Choroid plexus epithelial cell (primary cell): ENCODE measurements at regions not wholly inside any gene's neighbourhood (a gene's known extent, or its start where the extent isn't known, plus 50 kb on each side); places are given as distances from the start of the nearest gene placed in this dataset.

ENCODE experiments used
- DNase-seq: peaks from one replicate; pipeline ENCODE4 v3.0.0-alpha.2; 2010; ENCODE audit warnings: low read depth
- H3K4me3 ChIP-seq: 2 replicates; pipeline ENCODE4 v1.5.1; 2011; ENCODE audit warnings: low read depth, mild to moderate bottlenecking, control low read depth, low read length, moderate library complexity
- CTCF ChIP-seq: conservative IDR thresholded peaks from 2 replicates; pipeline ENCODE4 v1.5.1; 2011; ENCODE audit warnings: low read depth, mild to moderate bottlenecking, control low read depth, inconsistent platforms, low read length, moderate library complexity

DNA sequence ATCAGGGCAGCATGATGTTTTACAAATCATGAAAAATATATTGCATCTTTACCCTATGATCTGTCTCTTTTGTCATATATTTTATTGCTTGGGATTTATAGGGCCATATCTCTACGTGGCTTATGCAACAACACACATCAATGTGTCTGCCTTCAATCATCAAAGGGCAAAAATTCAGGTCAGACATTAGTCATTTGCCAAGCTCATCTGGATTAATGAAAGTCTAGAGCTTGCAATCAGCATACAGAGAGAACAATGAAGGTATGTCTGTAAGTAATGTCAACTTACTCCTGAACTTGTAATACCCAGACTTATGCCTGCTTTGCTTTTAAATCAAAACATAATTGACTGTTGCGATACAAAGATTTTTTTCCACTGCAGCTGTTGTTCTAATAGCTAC lies 282.7 kb downstream of the HAO1 start:
- no peak for TF ChIP-seq CTCF
- DNase-seq = no peak

DNA sequence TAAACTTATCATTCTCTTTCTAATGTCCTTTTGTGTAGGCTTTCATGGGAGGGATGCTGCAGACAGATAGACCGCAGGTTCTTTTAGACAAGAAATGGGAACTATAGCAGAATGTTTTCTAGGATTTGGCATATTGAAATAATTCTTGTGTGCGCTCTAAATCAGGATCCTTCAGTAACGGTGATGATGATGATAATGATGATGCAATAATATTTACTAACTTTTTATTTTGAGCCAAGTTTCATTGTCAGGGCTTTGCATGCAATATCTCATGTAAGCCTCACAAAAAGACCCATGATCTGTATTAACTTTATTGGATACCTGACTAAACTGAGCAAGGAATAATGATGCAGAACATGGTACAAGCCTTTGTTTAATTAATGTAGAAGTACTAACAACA lies 280.1 kb downstream of the HAO1 start:
- TF ChIP-seq CTCF = no peak
- no peak for DNase-seq
- H3K4me3 ChIP-seq = no peak overlapping the region

More for the DNA sequence above, 282.7 kb downstream of the HAO1 start:
- no peak overlapping the region for H3K4me3 ChIP-seq

- no peak for TF ChIP-seq CTCF
- DNase-seq = peak; percentile 37
These were observed 274.9 kb downstream of the HAO1 start for GRCh38 chr20:7665376-7665775.

DNA sequence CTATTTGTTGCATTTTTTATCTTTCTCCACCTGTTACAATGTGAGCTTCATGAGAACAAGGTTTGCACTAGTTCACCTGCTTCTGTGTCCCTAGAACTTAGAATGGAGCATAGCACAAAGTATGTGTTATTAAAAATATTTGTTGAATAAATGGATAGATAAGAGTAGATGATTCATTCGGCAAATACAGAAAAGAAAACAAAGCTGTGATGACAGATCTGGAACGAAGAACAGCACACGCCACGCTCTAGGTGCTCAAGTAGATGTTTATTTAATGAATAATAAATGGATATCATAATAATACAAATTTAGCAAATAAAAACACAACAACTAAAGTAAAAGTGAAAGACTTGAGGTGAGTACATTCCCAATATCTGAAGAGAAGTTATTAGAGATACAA lies 273.1 kb downstream of the HAO1 start:
- H3K4me3 ChIP-seq = no peak overlapping the region
- peak; percentile 51 for DNase-seq
- no peak for TF ChIP-seq CTCF

More at GRCh38 chr20:7665376-7665775, 274.9 kb downstream of the HAO1 start:
- H3K4me3 ChIP-seq = no peak overlapping the region

DNA sequence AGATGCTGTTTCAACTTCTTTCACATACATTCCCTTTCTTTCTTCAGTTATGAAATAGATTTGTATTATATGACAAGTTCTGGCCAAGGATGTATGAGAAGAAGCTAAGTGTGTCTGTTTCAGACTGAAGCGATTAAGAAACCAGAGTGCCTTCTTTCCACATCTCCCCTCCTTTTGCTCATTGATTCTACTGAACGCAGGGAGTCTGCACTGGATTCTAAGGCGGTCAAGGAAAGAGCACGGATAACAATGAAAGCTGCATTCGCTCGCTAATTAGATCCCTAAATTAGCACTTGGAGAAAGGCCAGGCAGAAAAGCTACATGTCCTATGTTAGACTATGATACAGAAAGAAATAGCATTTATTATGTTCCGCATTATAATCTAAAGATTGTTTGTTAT lies 267.7 kb downstream of the HAO1 start:
- H3K4me3 ChIP-seq = no peak overlapping the region
- DNase-seq = no peak
- no peak for TF ChIP-seq CTCF

- H3K4me3 ChIP-seq = no peak overlapping the region
- peak; percentile 83 for DNase-seq
These were observed 266.4 kb downstream of the HAO1 start for GRCh38 chr20:7673841-7674240.

More at GRCh38 chr20:7673841-7674240, 266.4 kb downstream of the HAO1 start:
- TF ChIP-seq CTCF = no peak
